ENCODE measurements at regions not wholly inside any gene's neighbourhood (a gene's known extent, or its start where the extent isn't known, plus 50 kb on each side); places are given as distances from the start of the nearest gene placed in this dataset.
"Not testable (repeated sequence)": the region's sequence is repeated elsewhere in the genome, so short reads cannot be mapped to it uniquely, and the experiment has no call there.

GRCh38 chr2:138893746-138894145 lies 113.6 kb upstream of the NXPH2 start:
- no peak for DNase-seq (ENCODE audit: low read depth)
- H3K4me3 ChIP-seq (ENCODE audit: low read depth, low read length) = no peak overlapping the region
- no peak for TF ChIP-seq CTCF (conservative IDR thresholded peaks at IDR 0.05; ENCODE audit: low read depth, low read length)

DNA sequence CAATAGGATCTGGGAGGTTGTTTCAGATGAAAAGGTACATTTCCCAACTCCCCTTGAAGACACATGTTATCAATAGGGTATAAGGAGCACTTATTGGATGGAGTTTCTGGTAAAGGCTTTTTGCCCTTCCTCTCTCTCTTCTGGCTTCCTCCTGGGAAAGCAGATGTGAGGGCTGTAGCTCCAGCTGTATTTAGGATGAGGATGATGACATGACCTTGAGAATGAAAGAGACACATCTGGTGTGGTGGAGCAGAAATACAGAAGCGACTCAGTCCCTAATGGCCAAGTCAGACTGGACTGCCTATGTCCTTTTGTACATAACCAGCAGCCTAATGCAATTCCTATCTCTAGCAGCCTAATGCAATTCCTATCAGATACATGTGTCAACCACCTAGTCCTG lies 100.9 kb upstream of the NXPH2 start:
- no peak for DNase-seq (ENCODE audit: low read depth)
- H3K4me3 ChIP-seq (ENCODE audit: low read depth, low read length) = no peak overlapping the region
- TF ChIP-seq CTCF (conservative IDR thresholded peaks at IDR 0.05; ENCODE audit: low read depth, low read length) = no peak

GRCh38 chr2:138879931-138880330 lies 99.7 kb upstream of the NXPH2 start:
- H3K4me3 ChIP-seq (ENCODE audit: low read depth, low read length) = no peak overlapping the region
- TF ChIP-seq CTCF (conservative IDR thresholded peaks at IDR 0.05; ENCODE audit: low read depth, low read length) = no peak
- no peak for DNase-seq (ENCODE audit: low read depth)

- no peak overlapping the region for H3K4me3 ChIP-seq (ENCODE audit: low read depth, low read length)
- DNase-seq (ENCODE audit: low read depth) = no peak
- no peak for TF ChIP-seq CTCF (conservative IDR thresholded peaks at IDR 0.05; ENCODE audit: low read depth, low read length)
These were observed 97.2 kb upstream of the NXPH2 start for GRCh38 chr2:138877421-138877820.

DNA sequence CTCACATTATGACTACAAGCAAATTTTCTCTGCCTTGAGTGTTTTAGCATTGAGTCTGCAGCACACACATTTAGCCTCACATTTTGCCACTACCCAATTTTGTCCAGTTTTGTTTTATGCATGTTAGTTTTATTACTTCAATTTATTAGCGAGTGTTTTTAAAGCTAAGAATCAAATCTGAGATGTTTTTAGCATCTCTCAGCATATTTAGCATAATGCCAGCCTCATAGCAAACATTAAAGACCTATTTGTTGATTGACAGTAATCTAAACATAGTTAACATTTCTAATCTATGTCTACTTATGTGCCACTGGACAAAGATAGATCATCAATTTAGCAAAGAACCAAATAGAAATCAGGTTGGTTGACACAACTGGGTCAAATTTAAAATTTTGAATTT lies 94.1 kb upstream of the NXPH2 start:
- no peak for TF ChIP-seq CTCF (conservative IDR thresholded peaks at IDR 0.05; ENCODE audit: low read depth, low read length)
- no peak overlapping the region for H3K4me3 ChIP-seq (ENCODE audit: low read depth, low read length)
- DNase-seq (ENCODE audit: low read depth) = no peak

GRCh38 chr2:138872116-138872515 lies 91.9 kb upstream of the NXPH2 start:
- DNase-seq (ENCODE audit: low read depth) = not testable (repeated sequence)

DNA sequence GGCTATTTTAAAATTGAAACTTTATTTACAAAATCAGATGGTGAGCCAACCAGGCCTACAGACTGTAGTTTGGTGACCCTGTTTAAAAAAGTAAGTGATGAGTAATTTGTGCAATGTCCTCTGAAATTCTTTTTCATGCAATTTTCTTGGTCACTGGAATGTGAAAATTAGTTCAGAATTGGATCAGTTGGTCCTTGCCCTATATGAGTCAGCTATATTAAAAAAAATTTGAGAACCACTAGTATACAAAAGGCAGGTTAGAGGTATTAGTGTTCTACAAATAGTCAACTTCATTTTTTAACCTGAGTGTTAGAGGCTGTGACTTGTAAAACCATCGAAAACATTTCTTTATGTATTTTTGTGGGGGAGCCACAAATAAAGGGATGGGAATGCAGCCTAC lies 91.1 kb upstream of the NXPH2 start:
- no peak for DNase-seq (ENCODE audit: low read depth)
- TF ChIP-seq CTCF (conservative IDR thresholded peaks at IDR 0.05; ENCODE audit: low read depth, low read length) = no peak
- no peak overlapping the region for H3K4me3 ChIP-seq (ENCODE audit: low read depth, low read length)

More at GRCh38 chr2:138872116-138872515, 91.9 kb upstream of the NXPH2 start:
- H3K4me3 ChIP-seq (ENCODE audit: low read depth, low read length) = not testable (repeated sequence)

GRCh38 chr2:138867341-138867740 lies 87.2 kb upstream of the NXPH2 start:
- no peak overlapping the region for H3K4me3 ChIP-seq (ENCODE audit: low read depth, low read length)
- TF ChIP-seq CTCF (conservative IDR thresholded peaks at IDR 0.05; ENCODE audit: low read depth, low read length) = no peak
- no peak for DNase-seq (ENCODE audit: low read depth)

All from choroid plexus epithelial cell (primary cell).